CD4-positive, alpha-beta T cell (primary cell): ENCODE measurements at regions not wholly inside any gene's neighbourhood (a gene's known extent, or its start where the extent isn't known, plus 50 kb on each side); places are given as distances from the start of the nearest gene placed in this dataset.

Experiments
- ATAC-seq: fragments of 200-7000 bp; cut with Tn5 transposase; one replicate; pipeline ENCODE4 v1.10.0; 2022; ENCODE audit warnings: mild to moderate bottlenecking; ENCODE audit not compliant: poor library complexity
- CTCF ChIA-PET: fragments of 350-600 bp; sonication (Branson Sonifier 250); formaldehyde crosslinking; loops from one replicate; lab custom pipeline; 2021; ENCODE audit warnings: antibody characterized with exemption, inconsistent platforms; lab: Charles Lee
- POLR2A ChIA-PET: fragments of 350-600 bp; sonication (Branson Sonifier 250); formaldehyde crosslinking; loops from one replicate; lab custom pipeline; 2021; ENCODE audit warnings: antibody characterized with exemption, inconsistent platforms; lab: Charles Lee
- DNase-seq, 14 experiments: peaks; one replicate each; pipeline ENCODE4 v3.0.0-alpha.2; 2013 to 2020; ENCODE audit warnings: mixed read lengths in 2 of 14
- H3K27ac ChIP-seq, 2 donors: one replicate each; pipeline versions ENCODE4 v1.5.1 to v1.7.0; 2013; ENCODE audit warnings: low read length in 2 of 2, low read depth in 1 of 2, mild to moderate bottlenecking in 1 of 2
- H3K27me3 ChIP-seq, 2 experiments: 1 replicate in 1 of 2; 2 replicates in 1 of 2; pipeline versions ENCODE4 v1.6.1 to v1.7.0; 2013; ENCODE audit warnings: low read length in 2 of 2, control low read depth in 1 of 2, mild to moderate bottlenecking in 1 of 2, moderate library complexity in 1 of 2; ENCODE audit not compliant: insufficient read depth in 2 of 2, control insufficient read depth in 1 of 2
- H3K36me3 ChIP-seq: one replicate; pipeline ENCODE4 v1.6.1; 2013; ENCODE audit warnings: low read length, control low read depth; ENCODE audit not compliant: insufficient read depth
- H3K4me1 ChIP-seq: one replicate; pipeline ENCODE4 v1.6.1; 2013; ENCODE audit warnings: low read length, control low read depth; ENCODE audit not compliant: insufficient read depth
- H3K4me3 ChIP-seq: one replicate; pipeline ENCODE4 v1.5.1; 2013; ENCODE audit warnings: mild to moderate bottlenecking, low read length, moderate library complexity
- H3K9me3 ChIP-seq, 2 experiments: 1 replicate in 1 of 2; 2 replicates in 1 of 2; pipeline versions ENCODE4 v1.6.1 to v1.7.0; 2013; ENCODE audit warnings: low read length in 2 of 2, mild to moderate bottlenecking in 2 of 2, control low read depth in 1 of 2, moderate library complexity in 1 of 2; ENCODE audit not compliant: control insufficient read depth in 1 of 2, insufficient read depth in 1 of 2
- H3K27ac Mint-ChIP-seq: one replicate; pipeline ENCODE4 v1.8.0; 2020; ENCODE audit warnings: mixed read lengths
- H3K27me3 Mint-ChIP-seq: one replicate; pipeline ENCODE4 v1.8.0; 2021; ENCODE audit warnings: mixed read lengths
- H3K36me3 Mint-ChIP-seq: one replicate; pipeline ENCODE4 v1.8.0; 2021; ENCODE audit warnings: low read depth, mixed read lengths
- H3K4me1 Mint-ChIP-seq: one replicate; pipeline ENCODE4 v1.8.0; 2021; ENCODE audit warnings: low read depth, mixed read lengths
- H3K4me3 Mint-ChIP-seq: one replicate; pipeline ENCODE4 v1.8.0; 2020; ENCODE audit warnings: mild to moderate bottlenecking, mixed read lengths
- H3K9me3 Mint-ChIP-seq: one replicate; pipeline ENCODE4 v1.8.0; 2020; ENCODE audit warnings: mixed read lengths
- intact Hi-C, 2 experiments: fragments of 100-400 bp; cut with DNase I in 1 of 2; cut with micrococcal nuclease in 1 of 2; formaldehyde crosslinking; loops; one replicate each; pipeline versions ENCODE4 v1.15.1 to v1.9.0; 2023 to 2025; cut with DNase I, micrococcal nuclease
- TF ChIP-seq, protein P1 (sequence below): fragments of 200-600 bp; IDR thresholded peaks from one replicate; pipeline ENCODE4 v1.8.0; 2022; ENCODE audit warnings: antibody characterized with exemption, mild to moderate bottlenecking

- no peaks in the 10 kb centered on the region for H3K4me1 Mint-ChIP-seq
- Histone ChIP-seq H3K4me3 (no peak overlapping the region), H3K4me1 (no peaks in the 10 kb centered on the region), H3K27ac (no peak overlapping the region), H3K36me3 (no peaks in the 10 kb centered on the region), H3K9me3 (peaks cover 4 to 12% of the 10 kb centered on the region in 2 experiments), H3K27me3 (no peaks in the 10 kb centered on the region)
- no peak overlapping the region for H3K4me3 Mint-ChIP-seq
- H3K27ac Mint-ChIP-seq: no peak overlapping the region
- H3K27me3 Mint-ChIP-seq: no peaks in the 10 kb centered on the region
- ChIA-PET POLR2A (no interaction called here), CTCF (no interaction called here)
- no peaks in the 10 kb centered on the region for H3K36me3 Mint-ChIP-seq
- TF ChIP-seq, protein P1, sequence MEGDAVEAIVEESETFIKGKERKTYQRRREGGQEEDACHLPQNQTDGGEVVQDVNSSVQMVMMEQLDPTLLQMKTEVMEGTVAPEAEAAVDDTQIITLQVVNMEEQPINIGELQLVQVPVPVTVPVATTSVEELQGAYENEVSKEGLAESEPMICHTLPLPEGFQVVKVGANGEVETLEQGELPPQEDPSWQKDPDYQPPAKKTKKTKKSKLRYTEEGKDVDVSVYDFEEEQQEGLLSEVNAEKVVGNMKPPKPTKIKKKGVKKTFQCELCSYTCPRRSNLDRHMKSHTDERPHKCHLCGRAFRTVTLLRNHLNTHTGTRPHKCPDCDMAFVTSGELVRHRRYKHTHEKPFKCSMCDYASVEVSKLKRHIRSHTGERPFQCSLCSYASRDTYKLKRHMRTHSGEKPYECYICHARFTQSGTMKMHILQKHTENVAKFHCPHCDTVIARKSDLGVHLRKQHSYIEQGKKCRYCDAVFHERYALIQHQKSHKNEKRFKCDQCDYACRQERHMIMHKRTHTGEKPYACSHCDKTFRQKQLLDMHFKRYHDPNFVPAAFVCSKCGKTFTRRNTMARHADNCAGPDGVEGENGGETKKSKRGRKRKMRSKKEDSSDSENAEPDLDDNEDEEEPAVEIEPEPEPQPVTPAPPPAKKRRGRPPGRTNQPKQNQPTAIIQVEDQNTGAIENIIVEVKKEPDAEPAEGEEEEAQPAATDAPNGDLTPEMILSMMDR: no peak
- ATAC-seq: no peak
- DNase-seq: no peak
- intact Hi-C loops: no loop called here
- peaks cover 11% of the 10 kb centered on the region for H3K9me3 Mint-ChIP-seq
Measured at GRCh38 chr16:60170196-60170595, 1436.1 kb upstream of the GOT2 start.

DNA sequence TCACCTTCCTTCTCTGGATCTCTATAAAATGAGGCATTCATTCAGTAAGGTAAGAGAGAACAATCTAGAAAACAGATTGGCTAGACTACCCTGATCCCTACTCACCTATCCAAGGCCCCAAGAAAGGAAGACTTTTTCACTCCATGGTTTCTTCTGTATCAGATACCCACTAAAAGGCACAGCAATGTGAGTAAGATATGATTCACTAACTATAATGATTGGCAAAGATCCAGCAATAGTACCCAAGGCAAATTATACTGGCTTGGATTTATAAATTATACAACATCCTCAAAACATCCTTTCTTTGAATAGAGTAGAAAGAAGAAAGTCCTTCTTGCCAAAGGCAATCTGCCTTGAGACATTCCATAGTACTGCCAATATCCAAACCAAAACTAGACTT is 1432.0 kb upstream of the GOT2 start:
- Histone ChIP-seq H3K4me3 (no peak overlapping the region), H3K27ac (no peak overlapping the region), H3K36me3 (no peaks in the 10 kb centered on the region), H3K4me1 (no peaks in the 10 kb centered on the region), H3K9me3 (peaks cover 0 to 7% of the 10 kb centered on the region in 2 experiments), H3K27me3 (no peaks in the 10 kb centered on the region)
- ChIA-PET CTCF (no interaction called here), POLR2A (no interaction called here)
- Mint-ChIP-seq H3K9me3 (peaks cover 8% of the 10 kb centered on the region), H3K27ac (no peak overlapping the region), H3K36me3 (no peaks in the 10 kb centered on the region), H3K4me1 (no peaks in the 10 kb centered on the region), H3K4me3 (no peak overlapping the region), H3K27me3 (no peaks in the 10 kb centered on the region)
- ATAC-seq (no peak), DNase-seq (no peak)
- TF ChIP-seq, protein P1: no peak
- intact Hi-C loops: no loop called here

DNA sequence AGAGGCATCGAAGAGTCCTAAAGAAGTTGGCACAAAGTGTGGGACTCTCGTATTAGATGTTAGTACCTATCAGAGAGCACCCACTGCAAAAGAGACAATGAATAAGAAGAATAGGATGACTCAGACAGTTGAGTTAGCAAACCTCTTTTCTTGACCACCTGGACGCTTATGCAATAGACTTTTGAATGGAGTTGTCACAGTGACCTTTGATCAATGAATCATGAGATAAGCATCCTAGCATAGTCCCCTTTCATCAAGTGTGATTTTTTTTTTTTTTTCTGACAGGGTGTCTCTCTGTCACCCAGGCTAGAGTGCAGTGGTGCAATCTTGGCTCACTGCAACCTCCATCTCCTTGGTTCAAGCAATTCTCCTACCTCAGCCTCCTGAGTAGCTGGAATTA is 1417.9 kb upstream of the GOT2 start:
- no peak overlapping the region for H3K27ac Mint-ChIP-seq
- CTCF ChIA-PET: no interaction called here
- Histone ChIP-seq H3K27ac (no peak overlapping the region), H3K36me3 (no peaks in the 10 kb centered on the region), H3K4me1 (no peaks in the 10 kb centered on the region), H3K9me3 (peaks cover 4 to 5% of the 10 kb centered on the region in 2 experiments), H3K27me3 (no peaks in the 10 kb centered on the region), H3K4me3 (no peak overlapping the region)
- intact Hi-C loops: no loop called here
- H3K9me3 Mint-ChIP-seq: peaks cover 20% of the 10 kb centered on the region
- no peaks in the 10 kb centered on the region for H3K27me3 Mint-ChIP-seq
- no peak overlapping the region for H3K4me3 Mint-ChIP-seq
- H3K4me1 Mint-ChIP-seq: no peaks in the 10 kb centered on the region
- ATAC-seq (no peak), DNase-seq (no peak)
- TF ChIP-seq, protein P1: no peak
- POLR2A ChIA-PET: no interaction called here
- H3K36me3 Mint-ChIP-seq: no peaks in the 10 kb centered on the region
